ENCODE measurements at regions not wholly inside any gene's neighbourhood (a gene's known extent, or its start where the extent isn't known, plus 50 kb on each side); places are given as distances from the start of the nearest gene placed in this dataset.

GRCh38 chr17:79452706-79453105 is 158.1 kb downstream of the RBFOX3 start:
- intact Hi-C loops (cut with micrococcal nuclease): no loop called here

- intact Hi-C loops (cut with micrococcal nuclease): no loop called here
These were observed 159.7 kb downstream of the RBFOX3 start for GRCh38 chr17:79451167-79451566.

- intact Hi-C loops (cut with micrococcal nuclease): no loop called here
These were observed 164.3 kb downstream of the RBFOX3 start for GRCh38 chr17:79446399-79447009.

- intact Hi-C loops (cut with micrococcal nuclease): no loop called here
These were observed 166.7 kb downstream of the RBFOX3 start for GRCh38 chr17:79444198-79444597.

- intact Hi-C loops (cut with micrococcal nuclease): no loop called here
These were observed 167.8 kb downstream of the RBFOX3 start for GRCh38 chr17:79443026-79443425.

GRCh38 chr17:79441356-79442160 is 169.3 kb downstream of the RBFOX3 start:
- intact Hi-C loops (cut with micrococcal nuclease): no loop called here

GRCh38 chr17:79440251-79440650 is 170.6 kb downstream of the RBFOX3 start:
- intact Hi-C loops (cut with micrococcal nuclease): no loop called here

- intact Hi-C loops (cut with micrococcal nuclease): no loop called here
These were observed 171.4 kb downstream of the RBFOX3 start for GRCh38 chr17:79439493-79439892.

- intact Hi-C loops (cut with micrococcal nuclease): no loop called here
These were observed 172.1 kb downstream of the RBFOX3 start for GRCh38 chr17:79438546-79439334.

- intact Hi-C loops (cut with micrococcal nuclease): no loop called here
These were observed 172.8 kb downstream of the RBFOX3 start for GRCh38 chr17:79438058-79438457.

- intact Hi-C loops (cut with micrococcal nuclease): no loop called here
These were observed 173.8 kb downstream of the RBFOX3 start for GRCh38 chr17:79437081-79437480.

GRCh38 chr17:79435962-79436361 is 174.9 kb downstream of the RBFOX3 start:
- intact Hi-C loops (cut with micrococcal nuclease): no loop called here

GRCh38 chr17:79435296-79435695 is 175.6 kb downstream of the RBFOX3 start:
- intact Hi-C loops (cut with micrococcal nuclease): no loop called here

- intact Hi-C loops (cut with micrococcal nuclease): no loop called here
These were observed 176.6 kb downstream of the RBFOX3 start for GRCh38 chr17:79434215-79434614.

GRCh38 chr17:79433379-79433778 is 177.5 kb downstream of the RBFOX3 start:
- intact Hi-C loops (cut with micrococcal nuclease): no loop called here

GRCh38 chr17:79431175-79431574 is 179.7 kb downstream of the RBFOX3 start:
- intact Hi-C loops (cut with micrococcal nuclease): no loop called here

- intact Hi-C loops (cut with micrococcal nuclease): no loop called here
These were observed 180.9 kb downstream of the RBFOX3 start for GRCh38 chr17:79429864-79430494.

GRCh38 chr17:79428988-79429387 is 181.9 kb downstream of the RBFOX3 start:
- intact Hi-C loops (cut with micrococcal nuclease): no loop called here

- intact Hi-C loops (cut with micrococcal nuclease): no loop called here
These were observed 183.0 kb downstream of the RBFOX3 start for GRCh38 chr17:79427621-79428539.

- intact Hi-C loops (cut with micrococcal nuclease): no loop called here
These were observed 185.2 kb downstream of the RBFOX3 start for GRCh38 chr17:79425686-79426085.
